HFFc6 (cell line): ENCODE measurements at regions not wholly inside any gene's neighbourhood (a gene's known extent, or its start where the extent isn't known, plus 50 kb on each side); places are given as distances from the start of the nearest gene placed in this dataset.
"Not testable (repeated sequence)": the region's sequence is repeated elsewhere in the genome, so short reads cannot be mapped to it uniquely, and the experiment has no call there.

Source experiments
- DNase-seq: peaks from one replicate; pipeline ENCODE4 v3.0.0-alpha.2; 2018
- H3K27ac Mint-ChIP-seq: 2 replicates; pipeline ENCODE4 v1.8.0; 2020; ENCODE audit warnings: mild to moderate bottlenecking, mixed read lengths
- H3K27me3 Mint-ChIP-seq: 2 replicates; pipeline ENCODE4 v1.8.0; 2021; ENCODE audit warnings: mild to moderate bottlenecking, moderate library complexity, mixed read lengths; ENCODE audit not compliant: insufficient read depth
- H3K36me3 Mint-ChIP-seq: 2 replicates; pipeline ENCODE4 v1.8.0; 2021; ENCODE audit warnings: low read depth, mixed read lengths
- H3K4me1 Mint-ChIP-seq: 2 replicates; pipeline ENCODE4 v1.8.0; 2020; ENCODE audit warnings: low read depth, mixed read lengths
- H3K4me3 Mint-ChIP-seq: 2 replicates; pipeline ENCODE4 v1.8.0; 2020; ENCODE audit warnings: mild to moderate bottlenecking, moderate library complexity, mixed read lengths
- H3K9me3 Mint-ChIP-seq: 2 replicates; pipeline ENCODE4 v1.8.0; 2020; ENCODE audit warnings: mild to moderate bottlenecking, mixed read lengths
- TF ChIP-seq, protein P1 (sequence below): fragments of 200-600 bp; sonication (generic); IDR thresholded peaks from 2 replicates; pipeline ENCODE4 v1.5.0; 2021; ENCODE audit warnings: antibody characterized with exemption, mild to moderate bottlenecking

DNA sequence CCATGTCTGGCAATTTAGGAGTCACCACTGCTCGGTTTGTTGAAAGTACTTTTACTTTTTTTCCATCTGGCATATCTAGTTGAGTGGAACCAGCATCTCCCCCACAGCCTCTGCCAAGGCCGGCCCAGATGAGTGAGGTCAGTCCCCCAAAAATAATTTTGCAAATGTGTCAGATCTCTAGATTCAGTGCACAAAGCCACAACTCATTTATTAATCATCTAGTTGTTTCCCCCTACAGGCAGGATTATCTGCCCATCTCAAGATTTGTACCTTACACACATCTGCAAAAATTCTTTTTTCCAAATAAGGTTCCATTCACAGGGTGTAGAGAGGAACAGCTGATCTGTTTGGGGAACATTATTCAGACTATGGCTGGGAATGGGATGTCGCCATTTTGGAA lies 174.0 kb upstream of the MXRA5 start:
- no peaks in the 10 kb centered on the region for H3K27me3 Mint-ChIP-seq
- peaks cover 18% of the 10 kb centered on the region for H3K36me3 Mint-ChIP-seq
- H3K9me3 Mint-ChIP-seq: peaks cover 9% of the 10 kb centered on the region
- no peak overlapping the region for H3K27ac Mint-ChIP-seq
- no peak for DNase-seq
- peaks cover 13% of the 10 kb centered on the region for H3K4me1 Mint-ChIP-seq
- TF ChIP-seq, protein P1, sequence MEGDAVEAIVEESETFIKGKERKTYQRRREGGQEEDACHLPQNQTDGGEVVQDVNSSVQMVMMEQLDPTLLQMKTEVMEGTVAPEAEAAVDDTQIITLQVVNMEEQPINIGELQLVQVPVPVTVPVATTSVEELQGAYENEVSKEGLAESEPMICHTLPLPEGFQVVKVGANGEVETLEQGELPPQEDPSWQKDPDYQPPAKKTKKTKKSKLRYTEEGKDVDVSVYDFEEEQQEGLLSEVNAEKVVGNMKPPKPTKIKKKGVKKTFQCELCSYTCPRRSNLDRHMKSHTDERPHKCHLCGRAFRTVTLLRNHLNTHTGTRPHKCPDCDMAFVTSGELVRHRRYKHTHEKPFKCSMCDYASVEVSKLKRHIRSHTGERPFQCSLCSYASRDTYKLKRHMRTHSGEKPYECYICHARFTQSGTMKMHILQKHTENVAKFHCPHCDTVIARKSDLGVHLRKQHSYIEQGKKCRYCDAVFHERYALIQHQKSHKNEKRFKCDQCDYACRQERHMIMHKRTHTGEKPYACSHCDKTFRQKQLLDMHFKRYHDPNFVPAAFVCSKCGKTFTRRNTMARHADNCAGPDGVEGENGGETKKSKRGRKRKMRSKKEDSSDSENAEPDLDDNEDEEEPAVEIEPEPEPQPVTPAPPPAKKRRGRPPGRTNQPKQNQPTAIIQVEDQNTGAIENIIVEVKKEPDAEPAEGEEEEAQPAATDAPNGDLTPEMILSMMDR: no peak
- peak overlapping the region; percentile 31; the same call in 1 of the 2 replicates for H3K4me3 Mint-ChIP-seq

DNA sequence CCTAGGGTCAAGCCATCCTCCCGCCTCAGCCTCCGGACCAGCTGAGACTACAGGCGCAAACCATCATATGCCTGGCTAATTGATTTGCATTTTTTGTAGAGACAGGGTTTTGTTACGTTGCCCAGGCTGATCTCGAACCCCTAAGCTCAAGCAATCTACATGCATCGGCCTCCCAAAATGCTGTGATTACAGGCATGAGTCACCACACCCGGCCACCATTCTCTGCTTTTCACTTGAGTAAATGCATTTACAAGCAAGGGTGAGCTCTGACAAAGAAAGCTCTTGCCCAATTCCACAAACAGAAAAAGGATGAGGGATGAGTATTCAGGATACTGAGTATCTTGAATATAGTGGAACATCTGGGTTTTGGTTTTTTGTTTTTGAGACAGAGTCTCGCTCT lies 172.9 kb upstream of the MXRA5 start:
- DNase-seq: peak; percentile 28
- H3K9me3 Mint-ChIP-seq, H3K27me3 Mint-ChIP-seq: not testable (repeated sequence)
- peak overlapping the region; percentile 67 for H3K27ac Mint-ChIP-seq
- peaks cover 22% of the 10 kb centered on the region for H3K4me1 Mint-ChIP-seq
- H3K4me3 Mint-ChIP-seq: peak overlapping the region; percentile 11; the same call in 1 of the 2 replicates
- peaks cover 18% of the 10 kb centered on the region for H3K36me3 Mint-ChIP-seq

- Mint-ChIP-seq H3K36me3 (peaks cover 18% of the 10 kb centered on the region), H3K4me3 (peak overlapping the region; percentile 11; the same call in 1 of the 2 replicates), H3K9me3 (peaks cover 9% of the 10 kb centered on the region), H3K27ac (peak overlapping the region; percentile 60), H3K4me1 (peaks cover 23% of the 10 kb centered on the region), H3K27me3 (no peaks in the 10 kb centered on the region)
- TF ChIP-seq, protein P1: no peak
- peak; percentile 11 for DNase-seq
Observed at GRCh38 chrX:3518870-3519269, 172.4 kb upstream of the MXRA5 start.

- no peaks in the 10 kb centered on the region for H3K27me3 Mint-ChIP-seq
- peak overlapping the region; percentile 76 for H3K27ac Mint-ChIP-seq
- peak overlapping the region; percentile 63 for H3K4me3 Mint-ChIP-seq
- H3K9me3 Mint-ChIP-seq: peaks cover 9% of the 10 kb centered on the region
- H3K36me3 Mint-ChIP-seq: peaks cover 18% of the 10 kb centered on the region
- H3K4me1 Mint-ChIP-seq: peaks cover 23% of the 10 kb centered on the region
- TF ChIP-seq, protein P1: no peak
- peak; percentile 79 for DNase-seq
Observed at GRCh38 chrX:3516051-3516541, 169.6 kb upstream of the MXRA5 start.

DNA sequence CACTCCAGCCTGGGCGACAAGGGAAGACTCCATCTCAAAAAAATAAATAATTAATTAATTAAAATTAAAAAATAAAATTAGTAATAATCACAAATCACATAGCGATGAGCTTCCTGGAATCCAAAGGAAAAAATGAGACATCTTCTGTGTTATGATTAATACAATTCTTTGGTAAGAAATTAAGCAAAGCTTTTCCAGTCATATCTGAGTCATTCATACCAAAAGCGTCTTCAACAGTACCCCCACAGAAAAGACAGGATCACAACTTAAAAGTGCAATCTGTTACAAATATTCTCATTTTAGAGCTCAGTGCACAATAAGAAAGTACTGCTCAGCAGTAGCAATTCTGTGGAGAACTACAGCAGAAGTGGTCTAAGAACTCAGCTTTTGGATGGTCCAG lies 168.5 kb upstream of the MXRA5 start:
- peaks cover 23% of the 10 kb centered on the region for H3K4me1 Mint-ChIP-seq
- peak; percentile 62 for DNase-seq
- H3K9me3 Mint-ChIP-seq: peaks cover 9% of the 10 kb centered on the region
- TF ChIP-seq, protein P1: no peak
- peaks cover 13% of the 10 kb centered on the region for H3K36me3 Mint-ChIP-seq
- peak overlapping the region; percentile 50 for H3K4me3 Mint-ChIP-seq
- peak overlapping the region; percentile 76 for H3K27ac Mint-ChIP-seq
- H3K27me3 Mint-ChIP-seq: no peaks in the 10 kb centered on the region

DNA sequence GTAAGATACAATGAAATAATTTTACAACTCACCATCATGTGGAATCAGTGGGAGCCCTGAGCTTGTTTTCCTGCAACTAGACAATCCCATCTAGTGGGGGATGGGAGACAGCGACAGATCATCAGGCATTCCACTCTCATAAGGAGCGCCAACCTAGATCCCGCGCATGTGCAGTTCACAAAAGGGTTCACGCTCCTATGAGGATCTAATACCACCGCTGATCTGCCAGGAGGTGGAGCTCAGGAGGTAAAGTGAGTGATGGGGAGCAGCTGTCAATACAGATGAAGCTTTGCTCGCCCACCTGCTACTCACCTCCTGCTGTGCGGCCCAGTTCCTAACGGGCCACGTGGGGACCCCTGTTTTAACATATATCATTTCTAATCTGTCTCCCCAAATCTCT lies 165.7 kb upstream of the MXRA5 start:
- not testable (repeated sequence) for H3K27ac Mint-ChIP-seq, DNase-seq, H3K36me3 Mint-ChIP-seq, H3K27me3 Mint-ChIP-seq, H3K4me3 Mint-ChIP-seq, H3K9me3 Mint-ChIP-seq
- peaks cover 23% of the 10 kb centered on the region for H3K4me1 Mint-ChIP-seq

DNA sequence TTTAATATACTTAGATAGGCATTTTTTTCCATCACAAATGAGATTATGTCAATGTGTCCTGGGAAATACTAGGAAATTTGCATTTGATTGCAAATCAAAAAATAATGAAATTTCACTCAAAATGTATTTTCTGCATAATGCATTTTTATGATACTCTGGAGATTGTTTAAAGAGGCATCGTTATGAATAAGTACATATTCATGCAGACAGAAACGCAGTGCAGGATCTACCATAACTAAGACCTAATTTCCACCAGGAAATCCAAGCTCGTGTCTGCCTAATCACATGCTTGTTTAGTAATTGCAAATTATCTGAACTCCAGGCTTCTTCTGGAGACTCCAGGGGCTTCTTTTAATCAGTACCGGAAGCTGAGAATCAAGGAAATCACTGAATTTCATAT lies 163.5 kb upstream of the MXRA5 start:
- Mint-ChIP-seq H3K36me3 (no peaks in the 10 kb centered on the region), H3K4me3 (no peak overlapping the region), H3K27me3 (no peaks in the 10 kb centered on the region), H3K9me3 (0 out of 2 replicates have a peak, but pooled peaks cover 4% of the 10 kb centered on the region), H3K27ac (no peak overlapping the region), H3K4me1 (peaks cover 5% of the 10 kb centered on the region; the same call in 1 of the 2 replicates)
- no peak for DNase-seq
- TF ChIP-seq, protein P1: no peak
